CD4-positive, alpha-beta T cell treated with Interleukin-6 for 4 hours (primary cell): ENCODE measurements at regions not wholly inside any gene's neighbourhood (a gene's known extent, or its start where the extent isn't known, plus 50 kb on each side); places are given as distances from the start of the nearest gene placed in this dataset.
A peak's percentile ranks its signal among the peaks of the same experiment; 100 is the strongest.
"Not testable (repeated sequence)": the region's sequence is repeated elsewhere in the genome, so short reads cannot be mapped to it uniquely, and the experiment has no call there.

Experiments used
- DNase-seq: peaks from one replicate; pipeline ENCODE4 v3.0.0-alpha.2; 2020; ENCODE audit warnings: mixed read lengths

DNA sequence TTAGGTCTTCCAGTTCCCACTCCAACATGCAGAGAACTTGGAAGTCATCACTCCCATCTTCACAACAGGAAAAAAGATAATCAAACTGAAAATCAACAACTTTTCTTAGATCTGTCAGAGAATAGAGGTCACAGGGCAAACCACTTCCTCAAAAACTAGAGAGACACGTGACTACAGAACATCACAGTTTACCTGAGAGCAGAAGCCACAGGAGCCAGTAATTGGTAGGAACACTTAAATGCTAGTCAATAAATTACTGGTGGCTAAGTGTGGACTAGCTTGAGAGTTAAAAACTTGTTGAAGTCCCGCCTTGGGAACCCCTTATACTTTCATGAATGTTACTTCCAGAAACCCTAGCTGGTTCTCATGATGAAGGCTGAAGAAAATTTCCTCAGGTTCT lies 81.1 kb downstream of the THSD1 start:
- DNase-seq, result not testable (repeated sequence)

GRCh38 chr13:52319876-52320275 lies 86.1 kb downstream of the THSD1 start:
- DNase-seq, result no peak

DNA sequence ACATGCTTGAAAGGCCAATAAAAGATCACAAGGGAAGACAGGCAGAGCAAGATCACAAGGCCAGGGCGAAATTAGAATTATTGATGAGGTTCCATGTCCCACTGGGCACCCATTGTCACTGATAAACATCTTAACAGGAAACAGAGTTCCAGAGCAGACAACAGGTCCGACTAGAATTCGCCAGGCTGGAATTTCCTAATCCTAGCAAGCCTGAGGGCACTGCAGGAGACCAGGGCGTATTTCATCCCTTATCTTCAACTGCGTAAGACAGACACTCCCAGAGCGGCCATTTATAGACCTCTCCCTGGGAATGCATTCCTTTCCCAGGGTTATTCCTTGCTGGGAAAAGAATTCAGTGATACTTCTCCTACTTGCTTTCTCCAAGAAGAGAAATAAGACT lies 96.1 kb downstream of the THSD1 start:
- not testable (repeated sequence) for DNase-seq

- DNase-seq, result not testable (repeated sequence)
Observed at GRCh38 chr13:52306336-52306735, 99.6 kb downstream of the THSD1 start.

GRCh38 chr13:52303098-52303497 lies 102.9 kb downstream of the THSD1 start:
- DNase-seq, result not testable (repeated sequence)

GRCh38 chr13:52302688-52303087 lies 103.3 kb downstream of the THSD1 start:
- DNase-seq, result not testable (repeated sequence)

DNA sequence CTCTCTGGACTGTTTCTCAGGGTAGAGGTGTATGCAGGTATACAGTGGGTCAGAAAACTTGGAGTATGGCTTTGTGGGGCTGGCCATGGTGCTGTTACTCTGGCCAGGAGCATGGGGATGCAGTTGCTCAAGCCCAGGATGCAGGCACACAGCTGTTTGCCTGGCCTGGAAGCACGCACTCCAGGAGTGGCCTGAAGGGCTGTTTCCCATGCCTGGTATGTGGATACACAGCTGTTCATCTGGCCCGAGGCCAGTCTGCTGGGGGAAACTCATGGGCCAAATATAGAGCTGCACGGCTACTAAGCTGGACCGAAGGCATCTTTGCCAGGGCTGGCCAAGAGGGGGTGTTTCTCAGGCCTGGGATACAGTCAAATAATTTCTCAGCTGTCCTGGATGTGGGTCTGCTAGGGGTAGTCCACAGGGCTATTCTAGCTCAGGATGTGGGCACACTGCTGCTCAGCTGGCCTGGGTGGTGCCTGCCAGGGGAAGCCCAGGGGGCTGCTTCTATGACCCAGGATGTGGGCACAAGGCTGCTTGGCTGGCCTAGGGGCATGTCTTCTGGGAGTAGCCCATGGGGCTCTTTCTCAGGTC lies 104.1 kb downstream of the THSD1 start:
- not testable (repeated sequence) for DNase-seq

GRCh38 chr13:52298079-52298661 lies 107.8 kb downstream of the THSD1 start:
- DNase-seq, result not testable (repeated sequence)

GRCh38 chr13:52288891-52289290 lies 117.1 kb downstream of the THSD1 start:
- not testable (repeated sequence) for DNase-seq

DNA sequence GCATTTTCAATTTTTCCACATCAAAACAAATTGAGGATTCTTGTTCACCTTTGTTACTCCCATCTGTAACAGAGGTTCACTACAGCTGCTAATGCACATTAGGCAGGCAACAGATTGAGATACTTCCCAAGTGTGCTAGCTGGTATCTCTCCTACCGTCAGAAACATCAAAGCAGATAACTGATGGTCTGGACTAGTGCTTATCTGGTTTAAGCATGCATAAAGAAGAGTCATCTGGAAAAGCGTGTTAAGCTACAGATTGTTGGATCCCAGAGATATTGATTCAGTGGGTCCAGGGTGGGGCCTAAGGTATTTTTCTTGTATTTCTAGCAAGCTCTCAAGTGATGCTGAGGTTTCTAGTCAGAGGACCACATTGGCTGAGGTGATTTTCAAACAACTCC lies 122.0 kb upstream of the NEK3 start:
- not testable (repeated sequence) for DNase-seq

- DNase-seq, result not testable (repeated sequence)
Observed at GRCh38 chr13:52279408-52279807, 120.0 kb upstream of the NEK3 start.

DNA sequence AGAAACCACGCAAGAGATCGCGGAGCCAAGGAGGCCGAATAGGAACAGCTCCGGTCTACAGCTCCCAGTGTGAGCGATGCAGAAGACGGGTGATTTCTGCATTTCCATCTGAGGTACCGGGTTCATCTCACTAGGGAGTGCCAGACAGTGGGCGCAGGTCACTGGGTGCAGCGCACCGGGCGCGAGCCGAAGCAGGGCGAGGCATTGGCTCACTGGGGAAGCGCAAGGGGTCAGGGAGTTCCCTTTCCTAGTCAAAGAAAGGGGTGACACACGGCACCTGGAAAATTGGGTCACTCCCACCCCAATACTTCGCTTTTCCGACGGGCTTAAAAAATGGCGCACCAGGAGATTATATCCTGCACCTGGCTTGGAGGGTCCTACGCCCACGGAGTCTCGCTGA lies 94.9 kb upstream of the NEK3 start:
- not testable (repeated sequence) for DNase-seq

- DNase-seq, result not testable (repeated sequence)
Observed at GRCh38 chr13:52240752-52241151, 81.4 kb upstream of the NEK3 start.

GRCh38 chr13:52235900-52236595 lies 76.7 kb upstream of the NEK3 start:
- DNase-seq, result peak; percentile 53

- not testable (repeated sequence) for DNase-seq
Observed at GRCh38 chr13:52234928-52235327, 75.5 kb upstream of the NEK3 start.

GRCh38 chr13:52223063-52223462 lies 63.7 kb upstream of the NEK3 start:
- DNase-seq, result not testable (repeated sequence)

DNA sequence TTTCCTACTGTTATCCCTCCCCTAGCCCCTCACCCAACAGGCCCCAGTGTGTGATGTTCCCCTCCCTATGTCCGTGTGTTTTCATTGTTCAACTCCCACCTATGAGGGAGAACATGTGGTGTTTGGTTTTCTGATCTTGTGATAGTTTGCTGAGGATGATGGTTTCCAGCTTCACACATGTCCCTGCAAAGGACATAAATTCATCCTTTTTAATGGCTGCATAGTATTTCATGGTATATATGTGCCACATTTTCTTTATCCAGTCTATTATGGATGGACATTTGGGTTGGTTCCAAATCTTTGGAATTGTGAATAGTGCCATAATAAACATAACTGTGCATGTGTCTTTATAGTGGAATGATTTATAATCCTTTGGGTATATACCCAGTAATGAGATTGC lies 54.5 kb upstream of the NEK3 start:
- DNase-seq, result not testable (repeated sequence)

DNA sequence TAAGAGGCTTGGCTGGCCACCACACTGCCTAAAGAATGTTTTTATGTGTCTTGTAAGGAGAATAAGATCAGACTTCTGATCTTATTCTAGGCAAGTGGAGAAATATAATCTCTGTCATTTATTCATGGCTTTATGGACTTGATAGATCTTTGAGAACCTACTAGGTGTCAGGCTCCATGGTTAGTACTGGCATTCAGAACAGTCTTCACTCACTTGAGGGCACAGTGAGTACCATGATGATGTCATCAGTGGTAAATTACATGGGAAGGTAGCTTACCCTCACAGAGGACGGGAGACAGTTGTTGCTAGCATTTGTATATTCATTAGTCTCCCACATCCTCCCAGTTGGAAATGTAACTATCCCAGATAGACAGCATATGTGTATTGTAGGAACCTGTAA lies 53.5 kb upstream of the NEK3 start:
- not testable (repeated sequence) for DNase-seq

DNA sequence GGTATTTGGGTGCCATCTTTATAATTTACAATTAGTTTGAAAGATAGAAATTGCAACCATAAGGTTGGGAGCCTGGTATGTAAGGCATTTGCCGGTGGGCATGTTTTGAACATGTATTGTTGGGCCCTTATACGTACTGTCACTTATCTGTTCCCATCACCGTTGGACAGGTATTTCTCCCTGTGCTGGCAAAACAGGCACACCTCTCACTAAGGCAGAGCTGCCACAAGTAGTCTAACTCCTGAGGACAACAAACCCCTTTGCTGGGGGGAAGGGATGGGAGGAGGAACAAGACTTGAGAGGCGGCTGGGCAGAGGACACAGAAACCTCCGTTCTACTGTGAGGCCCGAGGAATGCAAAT lies 52.0 kb upstream of the NEK3 start:
- DNase-seq, result not testable (repeated sequence)

GRCh38 chr13:52210564-52211415 lies 51.4 kb upstream of the NEK3 start:
- DNase-seq, result not testable (repeated sequence)
